ENCODE measurements at regions not wholly inside any gene's neighbourhood (a gene's known extent, or its start where the extent isn't known, plus 50 kb on each side); places are given as distances from the start of the nearest gene placed in this dataset.
A peak's percentile ranks its signal among the peaks of the same experiment; 100 is the strongest.

GRCh38 chr3:161444694-161445077, 51.9 kb upstream of the OTOL1 start:
- DNase-seq: no peak

- no peak for DNase-seq
Observed at GRCh38 chr3:161443921-161444693, 52.5 kb upstream of the OTOL1 start.

- DNase-seq: no peak
Observed at GRCh38 chr3:161430307-161430706, 59.0 kb upstream of the SPTSSB start.

- no peak for DNase-seq
Observed at GRCh38 chr3:161427347-161427746, 56.0 kb upstream of the SPTSSB start.

GRCh38 chr3:161426758-161427157, 55.4 kb upstream of the SPTSSB start:
- DNase-seq: no peak

GRCh38 chr3:161423911-161424522, 52.7 kb upstream of the SPTSSB start:
- peak; percentile 85 for DNase-seq

GRCh38 chr3:161422171-161422700, 50.9 kb upstream of the SPTSSB start:
- no peak for DNase-seq

All from eye (tissue), 1 donor.